GM13977 (cell line): ENCODE measurements at regions not wholly inside any gene's neighbourhood (a gene's known extent, or its start where the extent isn't known, plus 50 kb on each side); places are given as distances from the start of the nearest gene placed in this dataset.

Experiments
- DNase-seq: peaks from one replicate; pipeline ENCODE4 v3.0.0; 2012; ENCODE audit warnings: low spot score
- CTCF ChIP-seq: IDR thresholded peaks from 2 replicates; pipeline ENCODE4 v1.5.1; 2012; ENCODE audit warnings: mild to moderate bottlenecking, control low read depth; ENCODE audit not compliant: insufficient read depth; ENCODE audit errors: extremely low read depth, missing control alignments
- in situ Hi-C: fragments of 300-500 bp; cut with MboI; formaldehyde crosslinking; loops from one replicate; pipeline ENCODE4 v1.12.0; 2022; ENCODE audit warnings: low sequenced_read_pairs, low pct_unique_long_range_greater_than_20kb, mixed read lengths, inconsistent platforms; ENCODE audit not compliant: unreplicated experiment

- TF ChIP-seq CTCF, result no peak
- DNase-seq, result no peak
- in situ Hi-C loops, result no loop called here
Measured at GRCh38 chrX:36856849-36857248, 151.3 kb upstream of the FAM47C start.

- in situ Hi-C loops, result no loop called here
- TF ChIP-seq CTCF, result no peak
Measured at GRCh38 chrX:36859231-36859630, 148.9 kb upstream of the FAM47C start.

GRCh38 chrX:36861601-36862000, 146.6 kb upstream of the FAM47C start:
- in situ Hi-C loops, result no loop called here
- no peak for TF ChIP-seq CTCF
- DNase-seq, result no peak

More at GRCh38 chrX:36859231-36859630, 148.9 kb upstream of the FAM47C start:
- no peak for DNase-seq

GRCh38 chrX:36867143-36867542, 141.0 kb upstream of the FAM47C start:
- peak; percentile 46 for TF ChIP-seq CTCF
- DNase-seq, result peak; percentile 5
- in situ Hi-C loops, result no loop called here

GRCh38 chrX:36868592-36868991, 139.6 kb upstream of the FAM47C start:
- TF ChIP-seq CTCF, result no peak
- no peak for DNase-seq
- in situ Hi-C loops, result no loop called here

- in situ Hi-C loops, result no loop called here
- DNase-seq, result no peak
- no peak for TF ChIP-seq CTCF
Measured at GRCh38 chrX:36869457-36869856, 138.7 kb upstream of the FAM47C start.

- no peak for DNase-seq
- in situ Hi-C loops, result no loop called here
- TF ChIP-seq CTCF, result no peak
Measured at GRCh38 chrX:36897690-36898089, 110.5 kb upstream of the FAM47C start.
